Activated naive CD4-positive, alpha-beta T cell treated with anti-CD3 and anti-CD28 coated beads, Interleukin-2, amount 50 U/mL, for 72 hours (primary cell): ENCODE measurements at regions not wholly inside any gene's neighbourhood (a gene's known extent, or its start where the extent isn't known, plus 50 kb on each side); places are given as distances from the start of the nearest gene placed in this dataset.
"Not testable (repeated sequence)": the region's sequence is repeated elsewhere in the genome, so short reads cannot be mapped to it uniquely, and the experiment has no call there.

Source experiments
- ATAC-seq, 2 donors: fragments of 150-1000 bp; cut with Tn5 transposase; 2 replicates each; pipeline ENCODE4 v1.10.0; 2021; ENCODE audit warnings: mild to moderate bottlenecking in 2 of 2, moderate library complexity in 2 of 2
- DNase-seq, 2 donors: peaks; one replicate each; pipeline ENCODE4 v3.0.0; 2021 to 2022; ENCODE audit warnings: low spot score in 2 of 2
- H3K27ac Mint-ChIP-seq, 2 donors: one replicate each; pipeline ENCODE4 v1.8.0; 2022; ENCODE audit warnings: mild to moderate bottlenecking in 2 of 2, mixed read lengths in 2 of 2
- H3K36me3 Mint-ChIP-seq, 2 donors: one replicate each; pipeline ENCODE4 v1.8.0; 2022; ENCODE audit warnings: mixed read lengths in 2 of 2
- H3K9me3 Mint-ChIP-seq, 2 donors: one replicate each; pipeline ENCODE4 v1.8.0; 2022; ENCODE audit warnings: mixed read lengths in 2 of 2

GRCh38 chr13:54132127-54132526 is 1103.5 kb downstream of the OLFM4 start:
- DNase-seq, ATAC-seq, H3K27ac Mint-ChIP-seq: not testable (repeated sequence)
- Mint-ChIP-seq H3K9me3 (peaks cover 46 to 49% of the 10 kb centered on the region in 2 donors), H3K36me3 (peaks cover 0 to 29% of the 10 kb centered on the region in 2 donors)

DNA sequence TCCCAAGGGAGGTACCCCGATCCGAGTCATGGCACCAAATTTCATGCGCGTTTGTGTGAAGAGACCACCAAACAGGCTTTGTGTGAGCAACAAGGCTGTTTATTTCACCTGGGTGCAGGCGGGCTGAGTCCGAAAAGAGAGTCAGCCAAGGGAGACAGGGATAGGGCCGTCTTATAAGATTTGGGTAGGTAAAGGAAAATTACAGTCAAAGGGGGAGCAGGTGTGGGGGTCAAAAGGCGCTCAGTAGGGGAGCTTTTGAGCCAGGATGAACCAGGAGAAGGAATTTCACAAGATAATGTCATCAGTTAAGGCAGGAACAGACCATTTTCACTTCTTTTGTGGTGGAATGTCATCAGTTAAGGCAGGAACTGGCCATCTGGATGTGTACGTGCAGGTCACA is 1104.1 kb downstream of the OLFM4 start:
- Mint-ChIP-seq H3K9me3 (peaks cover 44 to 48% of the 10 kb centered on the region in 2 donors), H3K36me3 (peaks cover 0 to 29% of the 10 kb centered on the region in 2 donors)

GRCh38 chr13:54133746-54134145 is 1105.1 kb downstream of the OLFM4 start:
- no peak for DNase-seq
- no peak for ATAC-seq
- H3K27ac Mint-ChIP-seq = no peak overlapping the region
- peaks cover 0 to 28% of the 10 kb centered on the region in 2 donors for H3K36me3 Mint-ChIP-seq
- peaks cover 40 to 41% of the 10 kb centered on the region in 2 donors for H3K9me3 Mint-ChIP-seq

More for the DNA sequence above, 1104.1 kb downstream of the OLFM4 start:
- not testable (repeated sequence) for DNase-seq, H3K27ac Mint-ChIP-seq, ATAC-seq

- Mint-ChIP-seq H3K9me3 (peaks cover 13 to 29% of the 10 kb centered on the region in 2 donors), H3K27ac (no peak overlapping the region), H3K36me3 (no peaks in the 10 kb centered on the region)
- ATAC-seq (no peak), DNase-seq (no peak)
Observed at GRCh38 chr13:54144828-54145227, 1116.2 kb downstream of the OLFM4 start.

GRCh38 chr13:54150851-54151250 is 1122.2 kb downstream of the OLFM4 start:
- no peaks in the 10 kb centered on the region for H3K36me3 Mint-ChIP-seq

GRCh38 chr13:54162069-54162468 is 1133.5 kb downstream of the OLFM4 start:
- ATAC-seq (no peak), DNase-seq (no peak)
- no peak overlapping the region for H3K27ac Mint-ChIP-seq

More at GRCh38 chr13:54150851-54151250, 1122.2 kb downstream of the OLFM4 start:
- no peak for DNase-seq
- Mint-ChIP-seq H3K27ac (no peak overlapping the region), H3K9me3 (peaks cover 8 to 14% of the 10 kb centered on the region in 2 donors)
- no peak for ATAC-seq

DNA sequence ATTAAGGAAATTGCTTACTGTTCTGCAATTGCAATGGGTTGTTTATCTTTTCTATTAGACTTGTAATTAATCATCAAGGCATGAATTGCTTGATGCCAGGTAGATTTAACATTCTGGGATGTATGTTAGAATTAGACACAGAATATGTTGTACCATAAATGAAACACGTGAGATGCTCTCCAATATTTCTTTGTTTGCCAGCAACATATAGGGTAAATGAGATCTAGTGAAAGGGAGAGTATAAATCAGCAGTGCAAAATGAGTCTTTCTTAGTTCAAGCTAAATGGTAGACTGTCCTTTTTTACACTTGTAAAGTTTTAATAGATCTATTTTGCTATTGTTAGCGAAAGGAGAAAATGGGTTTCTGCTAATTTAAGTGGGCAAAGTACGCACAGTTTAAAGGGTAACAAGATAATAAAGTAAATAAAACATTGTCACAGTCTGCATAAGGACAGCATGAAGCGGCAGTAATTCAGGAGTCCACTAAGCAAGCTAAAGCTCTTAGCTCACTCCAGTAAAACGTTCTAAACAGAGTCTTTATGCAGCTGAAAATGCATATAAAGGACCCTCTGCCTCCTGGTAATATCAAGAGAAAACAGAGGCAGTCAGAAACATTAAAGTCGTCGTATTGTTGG is 1137.1 kb downstream of the OLFM4 start:
- Mint-ChIP-seq H3K36me3 (no peaks in the 10 kb centered on the region), H3K9me3 (peaks cover 18 to 22% of the 10 kb centered on the region in 2 donors), H3K27ac (no peak overlapping the region)
- ATAC-seq = no peak
- DNase-seq = no peak

More at GRCh38 chr13:54162069-54162468, 1133.5 kb downstream of the OLFM4 start:
- H3K36me3 Mint-ChIP-seq = no peaks in the 10 kb centered on the region
- H3K9me3 Mint-ChIP-seq = peaks cover 17% of the 10 kb centered on the region in 2 donors

DNA sequence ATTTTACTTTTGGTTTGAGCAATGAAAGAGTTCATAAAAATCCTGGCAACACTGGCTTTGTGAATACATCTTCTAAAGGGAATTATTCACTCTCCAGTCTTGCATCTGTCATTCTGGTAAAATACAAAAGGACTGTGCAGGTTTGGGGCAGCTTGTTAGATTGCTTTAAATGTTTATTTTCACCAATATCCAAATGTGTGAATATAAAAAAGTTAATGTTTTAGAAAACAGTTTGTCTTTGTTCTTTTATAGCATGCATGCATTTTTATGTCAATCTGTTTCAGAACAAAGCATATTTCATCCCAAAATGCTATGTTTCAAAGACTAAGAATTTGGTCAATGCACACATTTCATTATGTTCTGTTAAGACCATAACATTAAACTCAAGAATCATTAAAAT is 1145.4 kb downstream of the OLFM4 start:
- H3K27ac Mint-ChIP-seq = no peak overlapping the region
- H3K36me3 Mint-ChIP-seq = peaks cover 0 to 4% of the 10 kb centered on the region in 2 donors
- no peak for DNase-seq
- ATAC-seq = no peak
- H3K9me3 Mint-ChIP-seq = peaks cover 0 to 12% of the 10 kb centered on the region in 2 donors

DNA sequence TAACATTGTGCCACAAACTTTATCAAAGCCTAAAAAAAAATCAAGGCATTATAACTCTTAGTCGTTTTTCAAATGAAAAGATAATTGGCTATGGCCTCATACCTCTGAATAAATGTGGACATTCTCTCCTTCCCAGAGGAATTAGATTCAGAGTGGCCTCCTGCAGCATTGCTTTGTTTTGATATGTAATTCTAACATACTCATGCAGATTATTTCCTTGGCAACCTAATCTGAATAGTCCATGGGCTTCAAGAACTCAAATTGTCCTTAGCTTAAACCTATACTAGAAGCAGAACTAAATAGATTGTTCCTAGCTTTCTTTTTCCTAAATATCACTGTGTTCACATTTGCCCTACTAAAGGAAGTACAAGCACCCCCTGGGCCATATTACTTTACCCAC is 1146.9 kb downstream of the OLFM4 start:
- no peak overlapping the region for H3K27ac Mint-ChIP-seq
- DNase-seq = no peak
- peaks cover 0 to 4% of the 10 kb centered on the region in 2 donors for H3K36me3 Mint-ChIP-seq
- peaks cover 12 to 13% of the 10 kb centered on the region in 2 donors for H3K9me3 Mint-ChIP-seq
- no peak for ATAC-seq

DNA sequence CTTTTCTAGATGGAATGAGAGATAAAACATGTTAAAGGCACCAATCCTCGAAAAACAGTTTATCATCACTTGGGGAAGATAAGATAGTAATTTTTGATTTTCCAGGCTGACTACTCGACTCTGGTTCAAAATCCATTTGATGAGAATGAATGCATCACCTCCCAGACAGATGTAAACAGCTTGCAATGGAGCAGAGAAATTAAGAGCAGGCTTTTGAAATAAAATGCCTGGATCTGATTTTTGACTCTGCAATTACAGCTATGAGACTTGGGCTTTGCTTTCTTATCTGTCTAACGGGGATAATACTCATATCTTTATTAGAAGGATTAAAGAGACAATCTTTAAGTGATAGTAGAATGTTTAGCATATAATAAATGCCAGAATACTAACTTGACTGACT is 1148.9 kb downstream of the OLFM4 start:
- DNase-seq (no peak), ATAC-seq (no peak)
- H3K27ac Mint-ChIP-seq = no peak overlapping the region
- H3K9me3 Mint-ChIP-seq = peaks cover 13 to 14% of the 10 kb centered on the region in 2 donors
- H3K36me3 Mint-ChIP-seq = no peaks in the 10 kb centered on the region

- Mint-ChIP-seq H3K36me3 (peaks cover 0 to 5% of the 10 kb centered on the region in 2 donors), H3K27ac (no peak overlapping the region), H3K9me3 (peaks cover 26 to 28% of the 10 kb centered on the region in 2 donors)
Observed at GRCh38 chr13:54183166-54183565, 1154.6 kb downstream of the OLFM4 start.

DNA sequence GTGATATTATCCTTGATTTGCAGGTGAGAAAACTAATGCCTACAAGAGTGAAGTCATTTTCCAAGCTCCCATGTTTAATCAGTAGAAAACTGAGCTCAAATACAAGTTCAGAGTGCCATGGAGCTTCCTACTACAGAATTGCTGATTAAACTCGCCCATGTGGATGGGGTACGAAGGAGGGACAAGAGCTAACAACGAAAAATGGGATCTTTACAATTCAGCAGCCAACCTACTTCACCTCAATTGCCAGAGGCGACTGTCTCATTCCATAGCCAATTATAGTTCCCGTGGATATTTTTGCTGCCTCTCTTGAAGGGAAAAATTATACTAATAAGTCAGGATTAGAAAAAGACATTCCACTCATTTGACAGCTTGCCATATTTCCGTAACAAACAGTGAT is 1155.1 kb downstream of the OLFM4 start:
- peaks cover 0 to 5% of the 10 kb centered on the region in 2 donors for H3K36me3 Mint-ChIP-seq
- DNase-seq = no peak
- ATAC-seq = no peak
- H3K27ac Mint-ChIP-seq = no peak overlapping the region
- H3K9me3 Mint-ChIP-seq = peaks cover 25 to 26% of the 10 kb centered on the region in 2 donors

More at GRCh38 chr13:54183166-54183565, 1154.6 kb downstream of the OLFM4 start:
- DNase-seq (no peak), ATAC-seq (no peak)

DNA sequence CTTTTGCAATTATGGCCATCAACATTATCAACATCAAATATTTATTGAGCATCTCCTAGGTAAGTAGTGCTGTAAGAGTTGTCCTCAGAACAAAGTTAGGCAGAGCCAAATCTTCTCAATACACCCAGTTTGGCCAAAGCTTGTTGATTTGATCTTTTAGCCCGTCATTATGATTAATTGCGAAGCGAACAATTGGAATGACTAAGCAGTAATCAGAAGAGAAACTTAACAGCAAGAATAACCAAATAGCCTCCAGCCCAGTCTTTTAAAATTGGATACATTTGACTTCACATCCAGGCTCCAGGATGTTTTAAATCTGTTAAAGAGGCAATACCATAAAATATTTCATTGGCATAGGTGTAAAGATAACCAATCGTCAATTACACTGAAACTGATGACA is 1156.0 kb downstream of the OLFM4 start:
- no peak overlapping the region for H3K27ac Mint-ChIP-seq
- DNase-seq (no peak), ATAC-seq (no peak)
- H3K9me3 Mint-ChIP-seq = peaks cover 26 to 30% of the 10 kb centered on the region in 2 donors
- peaks cover 0 to 5% of the 10 kb centered on the region in 2 donors for H3K36me3 Mint-ChIP-seq

- Mint-ChIP-seq H3K36me3 (peaks cover 0 to 5% of the 10 kb centered on the region in 2 donors), H3K27ac (no peak overlapping the region), H3K9me3 (peaks cover 25 to 35% of the 10 kb centered on the region in 2 donors)
- DNase-seq (no peak), ATAC-seq (no peak)
Observed at GRCh38 chr13:54185101-54185500, 1156.5 kb downstream of the OLFM4 start.

- Mint-ChIP-seq H3K36me3 (peaks cover 0 to 5% of the 10 kb centered on the region in 2 donors), H3K27ac (no peak overlapping the region), H3K9me3 (peaks cover 20 to 38% of the 10 kb centered on the region in 2 donors)
- DNase-seq (no peak), ATAC-seq (no peak)
Observed at GRCh38 chr13:54185785-54186184, 1157.2 kb downstream of the OLFM4 start.

GRCh38 chr13:54187461-54187860 is 1158.8 kb downstream of the OLFM4 start:
- Mint-ChIP-seq H3K27ac (no peak overlapping the region), H3K36me3 (peaks cover 0 to 5% of the 10 kb centered on the region in 2 donors), H3K9me3 (peaks cover 20 to 34% of the 10 kb centered on the region in 2 donors)
- ATAC-seq = no peak
- DNase-seq = no peak

DNA sequence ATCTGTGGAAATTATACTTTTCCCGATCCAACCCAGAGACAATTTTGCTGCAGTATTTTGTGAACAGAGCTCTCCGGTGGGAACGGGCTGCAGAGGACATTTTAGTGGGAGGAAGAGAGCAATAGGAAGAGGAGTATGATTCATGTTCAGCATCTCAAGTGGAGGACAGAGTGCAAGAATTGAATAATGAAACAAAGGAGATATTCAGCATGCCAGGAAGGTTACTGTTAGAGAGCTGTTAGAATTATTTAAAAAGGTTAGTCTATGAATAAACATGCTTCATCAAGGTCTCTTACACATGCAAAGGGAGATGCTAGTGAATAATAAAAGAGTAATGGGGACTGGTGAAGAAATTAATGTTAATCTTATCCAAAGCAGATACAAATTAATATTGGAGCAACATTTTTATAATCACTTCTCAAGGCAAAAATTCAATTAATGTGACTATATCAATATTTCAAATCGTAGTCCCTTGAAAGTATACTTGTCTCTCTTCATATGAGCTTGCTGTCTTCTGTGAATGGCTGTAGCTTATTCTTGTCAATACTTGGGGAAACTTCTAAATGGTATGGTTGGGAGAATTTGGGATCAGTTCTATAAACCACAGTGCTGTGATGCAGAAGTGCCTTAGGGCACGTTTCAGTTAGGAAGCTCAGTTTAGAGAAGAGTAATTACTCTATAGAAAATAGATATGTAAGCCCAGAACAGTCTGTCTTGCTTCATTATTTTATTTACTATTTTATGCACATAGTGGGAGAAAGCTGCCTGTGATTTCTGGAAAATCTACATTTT is 1165.8 kb downstream of the OLFM4 start:
- no peak for DNase-seq
- H3K36me3 Mint-ChIP-seq = peaks cover 0 to 4% of the 10 kb centered on the region in 2 donors
- peaks cover 18 to 19% of the 10 kb centered on the region in 2 donors for H3K9me3 Mint-ChIP-seq
- H3K27ac Mint-ChIP-seq = no peak overlapping the region
- ATAC-seq = no peak
